ENCODE measurements at regions not wholly inside any gene's neighbourhood (a gene's known extent, or its start where the extent isn't known, plus 50 kb on each side); places are given as distances from the start of the nearest gene placed in this dataset.

DNA sequence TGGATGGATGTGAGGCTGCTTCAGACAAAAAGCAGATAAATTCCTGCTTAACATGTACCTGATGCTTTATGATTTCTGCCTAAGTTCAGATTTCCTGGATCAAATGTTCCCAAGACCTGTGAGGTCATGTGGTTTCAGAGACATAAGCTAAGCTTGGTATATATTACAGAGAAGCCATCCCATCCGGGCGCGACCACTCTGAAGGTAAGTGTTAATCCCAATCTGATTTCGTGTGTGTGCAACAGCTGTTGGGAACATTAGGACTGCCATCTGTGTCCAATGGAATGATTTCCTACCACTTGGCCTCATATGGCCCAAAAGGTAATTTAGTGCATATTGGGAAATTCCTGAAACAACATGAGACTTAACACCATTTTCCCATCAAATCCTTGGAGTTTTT is 199.1 kb downstream of the HS3ST3B1 start:
- no peak for DNase-seq

DNA sequence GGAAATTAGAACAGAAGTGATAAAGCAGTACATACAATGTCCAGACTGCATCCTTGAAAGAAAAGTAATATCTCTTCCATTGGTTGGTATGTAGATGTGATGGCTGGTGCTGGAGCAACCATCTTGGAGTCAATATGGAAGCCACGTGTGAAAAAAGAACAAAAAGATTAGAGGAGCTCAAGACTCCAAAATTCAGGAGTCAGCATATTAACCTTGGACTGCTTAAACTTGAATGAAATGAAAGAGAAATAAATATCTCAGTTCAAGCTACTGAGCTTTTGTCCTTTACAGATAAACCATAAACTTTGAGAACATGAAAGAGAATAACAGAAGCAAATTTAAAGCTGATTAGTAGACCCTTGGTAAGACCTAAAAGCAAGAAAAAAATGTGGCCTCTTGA is 197.9 kb downstream of the HS3ST3B1 start:
- DNase-seq: no peak

DNA sequence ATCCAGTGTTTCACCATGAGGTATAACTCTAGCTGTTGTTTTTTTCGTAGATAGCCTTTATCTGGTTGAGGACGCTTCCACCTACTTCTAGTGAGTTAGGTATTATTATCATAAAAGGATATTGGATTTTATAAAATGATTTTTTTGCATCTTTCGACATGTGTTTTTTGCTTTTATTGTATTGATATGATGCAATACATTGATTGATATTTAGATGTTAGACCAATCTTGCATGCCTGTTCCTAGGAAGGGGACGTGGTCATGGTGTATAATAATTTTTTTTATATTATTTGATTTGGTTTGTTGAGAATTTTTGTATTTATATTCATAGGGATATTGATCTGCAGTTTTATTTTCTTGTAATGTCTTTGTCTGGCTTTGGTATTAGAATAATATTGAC is 193.3 kb downstream of the HS3ST3B1 start:
- no peak for DNase-seq

DNA sequence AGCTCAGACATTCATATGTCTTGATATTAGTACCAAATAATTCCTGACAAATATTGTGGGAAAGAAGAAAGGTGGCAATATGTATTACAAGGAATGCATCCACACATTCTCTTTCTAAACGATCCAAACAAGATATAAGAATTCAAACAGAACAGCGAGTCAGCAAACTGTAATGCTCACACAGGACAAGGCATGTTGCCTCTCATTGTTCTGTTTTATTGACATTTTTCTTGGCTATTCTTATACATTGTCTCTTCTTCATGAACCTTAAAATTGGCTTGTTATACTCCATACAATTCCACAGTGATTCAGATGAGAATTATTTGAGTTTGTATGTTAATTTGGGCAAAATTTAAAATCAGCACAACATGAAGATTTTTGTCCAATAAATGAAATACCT is 189.1 kb downstream of the HS3ST3B1 start:
- no peak for DNase-seq

DNA sequence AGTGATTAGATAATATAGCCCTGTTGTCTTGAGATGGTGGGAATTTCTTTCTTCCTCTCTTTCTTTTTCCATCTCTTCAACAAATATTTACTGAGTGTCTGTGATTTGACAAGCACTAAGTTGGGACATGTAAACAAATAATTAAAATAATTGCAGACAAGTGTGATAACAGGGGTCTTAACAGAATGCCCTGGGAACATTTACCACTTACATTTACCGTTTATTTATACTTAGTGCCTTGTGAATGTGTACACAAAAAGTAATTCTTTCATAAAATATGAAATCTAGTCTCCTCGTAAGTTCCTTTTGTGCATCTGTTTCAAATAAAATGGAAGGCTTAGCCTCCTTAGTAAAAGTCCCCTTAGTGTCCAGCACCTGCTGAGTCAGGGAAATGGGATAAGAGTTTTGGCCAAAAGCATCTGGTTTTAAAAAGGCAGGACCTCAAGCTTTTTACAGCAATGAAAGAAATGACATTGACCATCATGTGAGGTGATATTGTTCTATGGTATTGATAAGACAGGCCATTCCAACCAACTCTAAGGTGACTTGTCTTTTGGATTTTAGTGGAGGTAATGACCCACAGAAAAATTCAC is 188.2 kb downstream of the HS3ST3B1 start:
- DNase-seq: no peak

DNA sequence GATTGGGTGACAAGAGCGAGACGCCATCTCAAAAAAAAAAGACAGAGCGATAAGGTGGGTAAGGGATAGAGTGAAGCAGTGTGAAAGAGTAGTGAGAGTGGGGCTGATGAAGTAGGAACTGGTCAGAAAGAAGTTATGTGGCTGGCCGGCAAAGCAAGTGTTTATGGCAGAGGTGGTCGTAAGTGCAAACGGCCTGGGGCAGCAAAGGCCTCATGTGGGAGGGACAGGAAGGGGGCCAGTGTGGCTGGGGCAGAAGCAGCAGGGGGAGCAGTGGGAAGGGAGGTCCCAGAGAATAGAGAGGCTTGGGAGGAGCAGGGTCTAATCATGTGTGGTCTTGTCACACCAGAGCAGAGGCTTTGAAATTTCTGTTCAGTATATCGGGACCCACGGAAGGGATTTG is 186.2 kb downstream of the HS3ST3B1 start:
- no peak for DNase-seq

DNA sequence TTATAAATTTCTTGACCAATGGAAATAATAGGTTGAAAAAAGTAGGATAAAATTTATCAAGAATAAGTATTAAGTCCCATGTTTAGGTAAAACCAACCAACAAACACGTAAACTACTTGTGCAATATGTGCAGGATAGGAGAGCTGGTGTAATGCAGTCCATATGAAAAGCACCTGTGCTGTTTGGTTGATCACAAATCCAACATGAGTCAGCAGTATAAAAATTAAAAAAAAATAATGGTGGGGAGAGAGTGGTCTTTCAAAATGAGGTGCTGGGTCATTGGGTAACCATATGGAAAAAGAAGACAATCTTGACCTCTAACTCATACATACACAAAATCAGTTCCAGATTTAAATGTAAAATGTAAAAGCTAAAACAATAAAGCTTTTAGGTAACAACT is 181.8 kb downstream of the HS3ST3B1 start:
- DNase-seq: no peak

DNA sequence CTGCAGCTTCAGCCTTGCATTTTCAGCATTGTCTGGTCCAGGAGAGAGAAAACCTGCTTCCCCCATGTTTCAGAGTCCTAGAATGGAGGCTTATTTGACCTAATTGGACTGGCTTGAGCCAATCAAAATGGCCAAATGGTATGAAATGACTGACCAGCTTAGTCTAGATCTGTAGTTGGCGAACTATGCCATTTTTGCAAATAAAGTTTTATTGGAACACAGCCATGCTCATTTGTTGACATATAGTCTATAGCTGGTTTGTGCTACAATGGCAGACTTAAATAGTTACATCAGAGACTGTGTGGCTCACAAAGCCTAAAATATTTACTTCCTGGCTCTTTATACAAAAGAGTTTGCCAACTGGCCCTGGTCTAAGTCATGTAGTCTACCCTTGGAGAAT is 180.8 kb downstream of the HS3ST3B1 start:
- DNase-seq: no peak

DNA sequence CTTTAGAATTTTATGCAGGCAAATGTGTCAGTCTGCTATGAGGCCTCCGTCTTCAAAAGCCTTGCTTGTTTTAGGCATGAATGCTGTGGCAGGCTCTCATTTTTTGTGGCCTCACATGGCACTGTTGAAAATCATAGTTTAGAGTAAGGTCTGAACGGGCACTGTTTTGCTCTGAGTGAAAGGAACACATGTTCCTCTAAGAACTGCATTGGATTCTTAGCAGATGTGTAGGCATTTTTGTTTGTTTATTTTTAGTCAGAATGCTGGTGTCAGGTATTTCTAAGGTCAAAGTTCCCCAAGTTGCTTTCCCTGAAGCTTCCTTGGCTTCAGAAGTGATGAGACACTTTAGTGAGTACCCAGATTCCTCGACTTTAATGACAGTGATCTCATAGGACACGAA is 173.7 kb downstream of the HS3ST3B1 start:
- DNase-seq: no peak

DNA sequence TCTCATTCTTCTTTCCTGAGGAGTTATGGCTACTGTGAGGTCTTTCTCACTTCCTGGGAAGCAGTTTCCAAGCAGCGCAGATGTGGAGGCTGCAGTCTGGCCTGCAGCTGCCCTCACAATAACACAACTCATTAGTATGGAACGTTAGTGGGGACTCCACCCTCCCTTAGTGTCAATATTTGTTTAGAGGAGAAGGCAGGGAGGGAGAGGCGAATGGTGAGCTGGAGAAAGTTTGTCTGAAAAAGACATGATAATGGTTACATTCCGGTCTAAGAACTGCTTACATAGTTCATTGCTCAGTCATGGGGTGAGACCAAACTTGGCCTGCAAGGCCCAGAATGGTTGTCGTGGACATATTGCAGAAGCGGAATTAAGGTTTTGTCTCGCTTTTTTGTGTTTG is 170.2 kb downstream of the HS3ST3B1 start:
- DNase-seq: no peak

DNA sequence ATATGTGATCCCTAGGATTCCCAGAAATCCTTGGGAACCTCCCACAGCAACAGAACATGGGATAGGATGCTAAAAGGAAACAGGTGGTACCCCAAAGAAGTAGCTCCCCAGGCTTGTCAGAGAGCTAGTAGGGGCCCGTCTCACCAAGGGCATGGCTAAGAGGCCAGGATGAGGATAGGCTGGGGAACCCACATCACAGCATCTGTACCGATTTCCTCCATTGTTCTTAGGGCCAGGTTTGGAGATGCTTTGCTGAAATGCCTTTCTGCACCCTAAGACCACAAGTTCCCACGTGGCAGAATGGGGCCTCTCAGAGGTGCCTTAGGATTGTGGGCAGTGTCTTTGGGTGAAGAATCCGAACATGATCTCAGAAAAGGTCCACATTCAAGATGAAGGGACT is 169.5 kb downstream of the HS3ST3B1 start:
- no peak for DNase-seq

DNA sequence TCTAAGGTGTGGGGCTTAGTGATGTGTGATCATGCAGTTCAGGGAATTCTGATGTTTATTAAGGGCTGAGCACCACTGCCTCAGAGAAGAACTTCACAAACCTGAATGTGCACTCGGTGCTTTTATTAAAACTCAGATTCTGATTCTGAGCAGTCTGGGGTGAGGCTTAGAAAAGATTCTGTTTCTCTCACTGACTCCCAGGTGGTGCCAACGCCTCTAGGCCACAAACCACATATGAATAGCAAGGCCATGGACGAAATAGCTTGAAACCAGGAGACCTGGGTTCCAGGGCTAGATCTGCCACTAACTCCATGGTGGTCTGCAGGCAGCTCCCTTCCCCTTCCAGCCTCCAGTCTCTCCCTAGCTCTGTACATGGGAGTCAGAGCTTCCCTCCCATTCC is 169.1 kb downstream of the HS3ST3B1 start:
- DNase-seq: no peak

DNA sequence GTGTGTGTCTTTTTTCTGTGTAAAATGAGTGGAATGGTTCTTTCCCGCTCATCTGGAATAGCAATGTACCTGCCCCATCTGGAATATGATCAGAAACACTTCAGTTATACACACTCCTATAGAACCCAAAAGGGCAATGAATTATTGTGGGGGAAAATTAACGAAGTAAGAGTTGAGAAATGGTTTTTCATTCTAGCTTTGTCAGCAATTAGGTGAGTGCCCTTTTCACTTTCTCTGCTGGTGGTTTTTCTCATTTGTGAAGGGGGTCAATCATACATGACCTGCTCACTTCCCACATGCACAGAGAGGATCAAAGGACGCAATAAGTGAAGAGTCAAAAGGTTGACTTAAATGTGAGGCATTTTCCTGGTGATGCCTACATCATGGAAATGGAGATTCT is 168.0 kb downstream of the HS3ST3B1 start:
- no peak for DNase-seq

DNA sequence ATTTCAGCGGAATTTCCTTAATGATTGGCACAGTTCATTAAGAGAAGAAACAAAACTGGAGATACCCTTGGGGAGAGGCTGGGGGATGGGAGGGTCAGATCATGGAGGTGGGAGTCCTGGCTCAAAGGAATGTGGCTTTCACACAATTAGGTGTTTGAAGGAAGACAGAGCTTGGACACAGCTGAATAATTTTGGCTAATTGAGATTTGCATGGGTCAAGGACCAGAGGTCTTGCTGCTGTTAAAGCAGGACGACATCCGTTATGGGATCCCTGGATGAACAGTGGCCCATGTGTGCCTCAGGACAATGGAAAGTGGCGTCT is 160.3 kb downstream of the HS3ST3B1 start:
- DNase-seq: no peak

DNA sequence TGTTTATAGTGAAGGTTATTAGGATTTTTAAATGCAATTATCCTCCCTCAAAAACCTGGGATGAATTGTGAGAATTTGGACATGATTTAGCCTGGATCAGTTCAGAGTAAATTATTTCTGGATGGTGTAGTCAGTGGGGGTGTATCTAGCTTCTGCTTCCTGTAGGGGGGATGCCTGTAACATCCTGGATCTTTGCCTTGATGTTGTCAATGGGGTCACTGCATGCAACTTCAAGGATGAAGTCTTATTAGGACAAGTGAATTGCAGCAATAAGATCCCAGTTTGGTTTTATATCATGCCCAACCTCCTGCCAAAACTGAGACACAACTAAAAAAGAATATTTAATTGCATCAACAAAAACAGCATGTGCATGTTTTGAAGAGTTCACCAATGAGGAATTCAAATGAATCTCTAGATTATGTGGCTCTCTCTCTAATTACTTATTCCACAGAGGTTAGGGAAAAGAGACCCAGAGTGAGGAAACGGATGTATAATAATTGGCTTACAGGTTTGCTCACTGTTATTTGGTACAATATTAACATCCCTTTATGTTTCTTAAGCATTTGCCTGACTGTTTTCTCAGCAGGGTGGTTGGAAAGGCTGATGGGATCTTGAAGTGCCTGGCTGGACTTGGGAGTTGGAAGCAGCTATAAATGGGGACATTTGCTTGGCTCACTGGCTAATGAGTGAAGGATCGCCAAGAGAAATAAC is 159.8 kb downstream of the HS3ST3B1 start:
- no peak for DNase-seq

DNA sequence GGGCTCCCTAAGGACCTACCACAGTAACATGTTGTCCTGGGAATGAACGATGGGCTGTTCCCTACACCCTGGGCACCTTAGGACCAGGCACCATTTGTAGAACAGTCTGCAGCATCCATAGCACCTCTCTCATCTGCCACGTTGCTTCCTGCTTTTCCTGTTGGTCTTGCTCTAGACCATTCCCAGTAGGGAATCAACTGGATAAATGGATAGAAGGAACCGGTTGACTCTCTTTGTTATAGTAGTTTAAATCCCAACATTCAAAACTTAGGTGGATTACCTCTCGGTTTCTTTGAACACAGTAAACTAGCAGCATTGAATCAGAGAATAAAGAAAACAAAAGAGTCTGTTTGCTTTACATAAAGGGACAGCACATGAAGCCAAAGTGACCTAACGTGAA is 159.1 kb downstream of the HS3ST3B1 start:
- DNase-seq: no peak

DNA sequence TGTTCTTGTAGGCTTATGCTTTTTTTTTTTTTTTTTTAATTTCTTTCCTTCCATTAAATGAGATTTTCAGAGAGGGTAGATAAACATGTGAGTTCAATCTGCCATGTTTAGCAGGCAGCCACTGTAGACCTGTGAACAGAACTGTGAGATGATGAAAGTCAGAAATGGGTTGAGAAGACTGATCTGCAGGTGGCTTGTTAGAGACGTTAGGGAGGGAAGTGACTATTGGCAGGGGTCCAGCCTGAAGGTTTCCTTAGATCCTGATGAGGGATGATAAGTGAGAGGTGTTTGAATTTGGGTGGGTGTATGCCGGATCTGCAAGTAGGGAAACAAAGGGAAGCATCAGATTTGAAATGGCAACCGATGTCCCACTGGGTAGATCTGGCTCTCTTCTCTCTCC is 157.8 kb downstream of the HS3ST3B1 start:
- DNase-seq: no peak

DNA sequence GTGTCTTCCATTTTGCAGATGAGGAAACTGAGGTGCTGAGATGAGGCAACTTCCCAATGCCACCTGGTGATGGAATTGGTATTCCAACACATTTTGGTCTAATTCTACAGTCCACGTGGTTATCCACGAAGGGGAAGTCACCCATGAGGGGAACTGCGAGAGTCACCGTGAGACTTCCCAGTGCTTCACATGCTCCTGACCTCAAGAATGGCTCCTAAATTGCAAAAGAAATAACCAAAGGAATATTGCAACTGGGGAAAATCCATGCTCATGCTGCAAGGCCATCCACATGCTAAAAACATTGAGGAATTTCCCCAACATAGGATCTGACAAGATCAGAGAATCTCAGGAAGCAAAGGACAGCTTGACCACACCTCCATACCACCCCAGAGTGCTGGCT is 153.9 kb downstream of the HS3ST3B1 start:
- no peak for DNase-seq

DNA sequence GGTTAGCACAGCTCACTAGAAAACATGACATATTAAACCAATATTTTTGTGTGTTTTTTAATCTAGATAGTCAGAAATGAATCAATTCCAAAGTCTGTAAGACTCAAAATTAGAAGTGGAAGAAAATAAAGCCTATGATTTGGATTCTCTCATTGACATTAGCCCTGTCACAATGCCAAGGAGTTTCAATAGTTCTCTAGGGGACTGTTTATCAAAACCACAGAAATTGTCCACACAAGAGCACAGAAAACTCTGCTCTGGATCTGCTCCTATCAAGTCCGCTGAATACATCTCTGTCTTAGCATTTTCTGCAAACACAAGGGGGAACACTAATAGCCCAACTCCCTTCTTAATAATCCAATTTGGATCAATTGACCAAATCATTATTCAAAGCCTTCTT is 152.0 kb downstream of the HS3ST3B1 start:
- no peak for DNase-seq

DNA sequence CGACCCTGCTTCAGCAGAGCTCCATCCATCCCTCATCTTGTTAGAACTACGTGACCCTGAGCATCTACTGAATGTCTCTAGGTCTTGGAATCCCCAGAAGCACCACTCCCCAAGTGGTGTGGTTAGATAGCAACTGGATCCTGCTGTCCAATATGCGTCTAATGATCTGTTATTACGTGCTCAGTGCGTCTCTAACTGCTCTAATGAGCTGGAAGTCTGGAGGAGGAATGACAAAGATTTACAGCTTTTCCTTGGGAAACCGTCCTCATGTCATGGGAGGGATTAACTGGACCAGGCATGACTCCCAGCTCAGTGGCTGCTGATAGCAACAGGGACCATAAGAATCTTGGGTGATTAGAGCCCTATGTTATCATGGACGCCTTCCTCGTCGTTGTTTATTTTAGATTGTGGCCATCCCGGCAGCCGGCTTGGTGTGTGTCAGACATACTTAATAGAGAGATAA is 150.9 kb downstream of the HS3ST3B1 start:
- no peak for DNase-seq

DNA sequence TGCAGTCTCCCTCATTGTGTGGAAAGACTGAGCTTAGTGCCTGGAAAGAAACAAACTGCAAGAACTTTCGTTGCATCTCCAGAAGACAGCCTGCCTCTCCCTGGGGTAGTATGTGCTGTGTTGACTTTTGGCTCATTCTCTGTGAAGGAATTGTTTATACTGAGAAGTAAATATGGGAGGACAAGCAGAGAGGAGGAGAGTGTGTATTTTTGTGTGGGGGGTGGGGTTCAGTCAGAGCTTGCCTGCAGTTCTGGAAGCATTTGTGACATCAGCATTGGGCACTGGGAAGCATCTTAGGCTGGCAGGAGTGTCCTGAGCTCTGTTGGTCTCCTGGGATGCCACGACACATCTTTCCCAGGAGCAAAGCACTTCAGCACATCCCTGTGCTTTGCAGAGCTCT is 147.9 kb downstream of the HS3ST3B1 start:
- no peak for DNase-seq

DNA sequence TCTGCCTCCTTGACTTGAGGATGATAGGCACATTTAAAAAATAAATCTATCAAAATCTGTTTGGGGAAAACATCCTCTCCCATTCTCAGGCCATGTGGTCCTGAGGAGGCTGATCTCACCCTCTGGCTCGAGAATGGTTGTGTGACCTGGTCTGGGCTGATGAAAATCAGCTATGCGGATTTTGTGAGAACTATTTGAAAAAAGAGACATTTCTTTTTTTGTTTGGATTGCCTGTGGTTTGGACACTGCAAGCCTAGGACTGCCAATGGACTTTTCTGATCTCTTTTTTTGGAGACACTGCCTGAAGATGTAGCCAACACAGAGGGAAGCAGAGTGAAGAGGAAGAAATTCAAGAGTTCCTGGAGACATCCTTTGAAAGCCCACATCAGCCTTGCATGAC is 145.9 kb downstream of the HS3ST3B1 start:
- DNase-seq: no peak

DNA sequence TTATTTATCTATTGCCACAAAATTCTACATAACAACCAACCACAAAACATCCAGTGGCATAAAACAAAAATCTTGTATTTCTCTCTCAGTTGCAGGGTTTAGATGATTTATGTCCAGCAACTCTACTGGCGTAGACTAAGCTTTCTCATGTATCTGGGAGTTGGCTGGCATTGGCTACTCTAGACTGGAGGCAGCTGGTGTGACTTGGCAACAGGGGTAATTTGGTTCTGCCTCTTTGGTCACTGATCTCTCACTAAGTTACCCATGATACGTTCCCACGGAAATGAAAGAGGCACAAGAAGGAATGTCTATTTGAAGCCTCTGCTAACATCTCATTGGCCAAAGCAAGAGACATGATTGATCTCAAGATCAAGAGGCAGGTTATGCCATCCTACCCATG is 144.0 kb downstream of the HS3ST3B1 start:
- DNase-seq: no peak
